ENCODE measurements at regions not wholly inside any gene's neighbourhood (a gene's known extent, or its start where the extent isn't known, plus 50 kb on each side); places are given as distances from the start of the nearest gene placed in this dataset.
A peak's percentile ranks its signal among the peaks of the same experiment; 100 is the strongest.

- Histone ChIP-seq H3K4me1 (peaks cover 0 to 19% of the 10 kb centered on the region in 2 donors), H3K27ac (no peak overlapping the region)
- no peak for TF ChIP-seq CTCF (IDR thresholded peaks at IDR 0.05)
These were observed 186.3 kb downstream of the SLC7A11 start for GRCh38 chr4:138055890-138056289.

GRCh38 chr4:138053641-138054301 is 188.4 kb downstream of the SLC7A11 start:
- H3K4me3 ChIP-seq: no peak overlapping the region
- no peak for TF ChIP-seq CTCF (IDR thresholded peaks at IDR 0.05)

More at GRCh38 chr4:138055890-138056289, 186.3 kb downstream of the SLC7A11 start:
- Histone ChIP-seq H3K9me3 (no peaks in the 10 kb centered on the region), H3K36me3 (no peaks in the 10 kb centered on the region), H3K4me3 (no peak overlapping the region), H3K27me3 (no peaks in the 10 kb centered on the region)
- no peak for DNase-seq (ENCODE audit: low spot score)

GRCh38 chr4:138052806-138053632 is 189.1 kb downstream of the SLC7A11 start:
- H3K4me1 ChIP-seq: peaks cover 0 to 19% of the 10 kb centered on the region in 2 donors
- peak overlapping the region; percentile 26 to 64 for H3K27ac ChIP-seq
- no peaks in the 10 kb centered on the region for H3K36me3 ChIP-seq
- H3K27me3 ChIP-seq: no peaks in the 10 kb centered on the region
- no peak for DNase-seq (ENCODE audit: low spot score)
- no peak for TF ChIP-seq CTCF (IDR thresholded peaks at IDR 0.05)
- no peak overlapping the region for H3K4me3 ChIP-seq
- H3K9me3 ChIP-seq: no peaks in the 10 kb centered on the region

More at GRCh38 chr4:138053641-138054301, 188.4 kb downstream of the SLC7A11 start:
- peak overlapping the region in 1 of 2 donors; percentile 64 for H3K27ac ChIP-seq
- H3K36me3 ChIP-seq: no peaks in the 10 kb centered on the region
- H3K27me3 ChIP-seq: no peaks in the 10 kb centered on the region
- H3K9me3 ChIP-seq: no peaks in the 10 kb centered on the region
- no peak for DNase-seq (ENCODE audit: low spot score)
- H3K4me1 ChIP-seq: peaks cover 0 to 19% of the 10 kb centered on the region in 2 donors

- H3K4me1 ChIP-seq: peaks cover 0 to 19% of the 10 kb centered on the region in 2 donors
- H3K4me3 ChIP-seq: no peak overlapping the region
- no peak for TF ChIP-seq CTCF (IDR thresholded peaks at IDR 0.05)
- no peaks in the 10 kb centered on the region for H3K27me3 ChIP-seq
- H3K9me3 ChIP-seq: no peaks in the 10 kb centered on the region
- no peaks in the 10 kb centered on the region for H3K36me3 ChIP-seq
- DNase-seq (ENCODE audit: low spot score): no peak
- no peak overlapping the region for H3K27ac ChIP-seq
These were observed 191.0 kb downstream of the SLC7A11 start for GRCh38 chr4:138051157-138051556.

- H3K9me3 ChIP-seq: no peaks in the 10 kb centered on the region
- DNase-seq (ENCODE audit: low spot score): no peak
- H3K27ac ChIP-seq: no peak overlapping the region
- TF ChIP-seq CTCF (IDR thresholded peaks at IDR 0.05): no peak
- H3K36me3 ChIP-seq: no peaks in the 10 kb centered on the region
- peaks cover 0 to 19% of the 10 kb centered on the region in 2 donors for H3K4me1 ChIP-seq
- no peaks in the 10 kb centered on the region for H3K27me3 ChIP-seq
- no peak overlapping the region for H3K4me3 ChIP-seq
These were observed 191.5 kb downstream of the SLC7A11 start for GRCh38 chr4:138050601-138051000.
